Pancreas (tissue), 10 donors: ENCODE measurements at regions not wholly inside any gene's neighbourhood (a gene's known extent, or its start where the extent isn't known, plus 50 kb on each side); places are given as distances from the start of the nearest gene placed in this dataset.

Source experiments
- ATAC-seq, 4 donors: fragments of 200-7000 bp; cut with Tn5 transposase; one replicate each; pipeline versions ENCODE4 v1.8.0 to v1.9.1; 2020; ENCODE audit warnings: mild to moderate bottlenecking in 4 of 4, moderate library complexity in 4 of 4
- DNase-seq, 6 donors: peaks; one replicate each; pipeline ENCODE4 v3.0.0-alpha.2; 2020
- FAIRE-seq: peaks from 2 replicates; lab custom pipeline; 2012; peaks lifted over from hg19 to GRCh38; lab: Jason Lieb, UNC
- H3K27ac ChIP-seq, 4 donors: fragments of 200-600 bp; sonication (generic); 1 replicate in 3 of 4; 2 replicates in 1 of 4; pipeline versions ENCODE4 v1.5.0 to v1.8.0; 2020
- H3K27me3 ChIP-seq, 4 donors: fragments of 200-600 bp; one replicate each; pipeline ENCODE4 v1.8.0; 2021
- H3K36me3 ChIP-seq, 3 donors: fragments of 200-600 bp; sonication (generic) in 1 of 3; one replicate each; pipeline versions ENCODE4 v1.5.0 to v1.8.0; 2020 to 2021
- H3K4me1 ChIP-seq, 3 donors: fragments of 200-600 bp; one replicate each; pipeline ENCODE4 v1.8.0; 2021
- H3K4me3 ChIP-seq, 4 donors: fragments of 200-600 bp; sonication (generic) in 2 of 4; one replicate each; pipeline versions ENCODE4 v1.5.0 to v1.8.0; 2020 to 2021
- H3K9me3 ChIP-seq, 4 donors: fragments of 200-600 bp; one replicate each; pipeline ENCODE4 v1.8.0; 2021
- CTCF ChIP-seq, 4 donors: fragments of 200-600 bp; sonication (generic) in 3 of 4; IDR thresholded peaks; one replicate each; pipeline versions ENCODE4 v1.5.0 to v1.8.0; 2021; ENCODE audit warnings: antibody characterized with exemption in 4 of 4
- WGBS, 2 donors: extraction: QIAGEN DNeasy Blood & Tissue Kit; methylation state at CpG; one replicate each; pipeline ENCODE4 v1.1.7; 2013; 5-methylcytosine and 5-hydroxymethylcytosine counted together
- intact Hi-C, 3 donors: fragments of 100-400 bp; cut with DNase I; formaldehyde crosslinking; loops; one replicate each; pipeline versions ENCODE4 v1.11.1 to v1.14.2; 2022
- donor health status: healthy with polysubstance abuse.
- donor health status: DM: no; HTN: no; CAD: no; lungs with moderate emphysema.
- donor health status: DM: no; HTN: no; CAD: no.
- donor health status: control.
- donor health status: control.
- donor health status: Bipolar disorder and iron deficiency.
- donor health status: DM: yes; HTN: yes; CAD: no.
- donor health status: DM: no; HTN: no; CAD: no.
- donor health status: DM: no; HTN: no; CAD: no.
- donor health status: DM: yes; HTN: yes; CAD: no.

- no peaks in the 10 kb centered on the region for H3K36me3 ChIP-seq
- ATAC-seq (no peak), FAIRE-seq (no peak), DNase-seq (no peak)
- no peaks in the 10 kb centered on the region for H3K4me1 ChIP-seq
- no peak for TF ChIP-seq CTCF (IDR thresholded peaks at IDR 0.05)
- intact Hi-C loops: no loop called here
- H3K4me3 ChIP-seq: no peak overlapping the region
- H3K27ac ChIP-seq: no peak overlapping the region
- no peaks in the 10 kb centered on the region for H3K9me3 ChIP-seq
- 93 to 94% methylated on average over 3 of the region's 3 CpGs for WGBS, 2 donors
- no peaks in the 10 kb centered on the region for H3K27me3 ChIP-seq
These were observed 72.4 kb downstream of the FOXF2 start for GRCh38 chr6:1461736-1462135.

- intact Hi-C loops: no loop called here
- no peak for FAIRE-seq
- ATAC-seq: no peak
- Histone ChIP-seq H3K36me3 (no peaks in the 10 kb centered on the region), H3K27ac (no peak overlapping the region), H3K27me3 (no peaks in the 10 kb centered on the region), H3K4me3 (no peak overlapping the region), H3K9me3 (no peaks in the 10 kb centered on the region), H3K4me1 (no peaks in the 10 kb centered on the region)
- no peak for DNase-seq
- 74% methylated on average over 7 of the region's 7 CpGs for WGBS, 2 donors
- no peak for TF ChIP-seq CTCF (IDR thresholded peaks at IDR 0.05)
These were observed 73.9 kb downstream of the FOXF2 start for GRCh38 chr6:1463275-1463674.

- ATAC-seq (no peak), DNase-seq (no peak), FAIRE-seq (no peak)
- Histone ChIP-seq H3K4me1 (no peaks in the 10 kb centered on the region), H3K9me3 (no peaks in the 10 kb centered on the region), H3K4me3 (no peak overlapping the region), H3K27me3 (no peaks in the 10 kb centered on the region), H3K36me3 (no peaks in the 10 kb centered on the region), H3K27ac (no peak overlapping the region)
- WGBS, 2 donors: 82 to 83% methylated on average over 8 of the region's 8 CpGs
- no peak for TF ChIP-seq CTCF (IDR thresholded peaks at IDR 0.05)
- intact Hi-C loops: no loop called here
These were observed 74.5 kb downstream of the FOXF2 start for GRCh38 chr6:1463751-1464426.

- ATAC-seq: no peak
- Histone ChIP-seq H3K4me3 (no peak overlapping the region), H3K9me3 (no peaks in the 10 kb centered on the region), H3K27me3 (no peaks in the 10 kb centered on the region), H3K36me3 (no peaks in the 10 kb centered on the region), H3K4me1 (no peaks in the 10 kb centered on the region), H3K27ac (no peak overlapping the region)
- intact Hi-C loops: no loop called here
- FAIRE-seq: no peak
- TF ChIP-seq CTCF (IDR thresholded peaks at IDR 0.05): no peak
- no peak for DNase-seq
- 58 to 67% methylated on average over 7 of the region's 7 CpGs for WGBS, 2 donors
These were observed 75.5 kb downstream of the FOXF2 start for GRCh38 chr6:1464781-1465370.

- ATAC-seq (no peak), FAIRE-seq (no peak), DNase-seq (no peak)
- Histone ChIP-seq H3K4me3 (no peak overlapping the region), H3K4me1 (no peaks in the 10 kb centered on the region), H3K36me3 (no peaks in the 10 kb centered on the region), H3K27ac (no peak overlapping the region), H3K9me3 (no peaks in the 10 kb centered on the region), H3K27me3 (no peaks in the 10 kb centered on the region)
- intact Hi-C loops: no loop called here
- 23 to 28% methylated on average over 7 of the region's 7 CpGs for WGBS, 2 donors
- no peak for TF ChIP-seq CTCF (IDR thresholded peaks at IDR 0.05)
These were observed 78.8 kb downstream of the FOXF2 start for GRCh38 chr6:1468126-1468525.
